GM13976 (cell line): ENCODE measurements at regions not wholly inside any gene's neighbourhood (a gene's known extent, or its start where the extent isn't known, plus 50 kb on each side); places are given as distances from the start of the nearest gene placed in this dataset.
"Not testable (repeated sequence)": the region's sequence is repeated elsewhere in the genome, so short reads cannot be mapped to it uniquely, and the experiment has no call there.

Experiments used
- DNase-seq: peaks from one replicate; pipeline ENCODE4 v3.0.0; 2012; ENCODE audit warnings: low spot score
- in situ Hi-C: fragments of 300-500 bp; cut with MboI; formaldehyde crosslinking; loops from one replicate; pipeline ENCODE4 v1.12.0; 2022; ENCODE audit warnings: low sequenced_read_pairs, mixed read lengths, inconsistent platforms; ENCODE audit not compliant: unreplicated experiment
- TF ChIP-seq, protein P1 (sequence below): IDR thresholded peaks from 2 replicates; pipeline ENCODE4 v1.5.1; 2012; ENCODE audit warnings: borderline replicate concordance, mild to moderate bottlenecking; ENCODE audit not compliant: insufficient read depth; ENCODE audit errors: extremely low read depth, missing control alignments, control extremely low read depth

DNA sequence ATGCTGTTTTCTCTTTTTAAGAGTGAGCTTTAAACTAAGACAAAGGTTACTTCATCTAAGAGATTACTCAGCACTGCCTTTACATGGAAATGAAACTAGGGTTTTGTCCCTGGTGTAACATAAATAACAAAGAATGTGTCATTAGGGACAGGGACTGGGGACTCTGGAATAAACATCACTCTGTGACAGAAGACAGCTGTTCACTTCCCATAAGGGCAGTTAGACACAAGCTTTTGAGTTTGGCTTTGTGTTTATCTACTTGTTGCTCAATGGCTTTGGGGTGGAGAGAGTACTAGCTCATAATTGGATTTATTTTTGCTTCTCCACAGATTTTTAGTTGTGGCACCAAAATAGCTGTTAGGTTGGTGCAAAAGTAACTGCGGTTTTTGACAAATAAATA lies 154.5 kb downstream of the OR4C45 start:
- in situ Hi-C loops, result no loop called here
- DNase-seq, result no peak
- TF ChIP-seq, protein P1, sequence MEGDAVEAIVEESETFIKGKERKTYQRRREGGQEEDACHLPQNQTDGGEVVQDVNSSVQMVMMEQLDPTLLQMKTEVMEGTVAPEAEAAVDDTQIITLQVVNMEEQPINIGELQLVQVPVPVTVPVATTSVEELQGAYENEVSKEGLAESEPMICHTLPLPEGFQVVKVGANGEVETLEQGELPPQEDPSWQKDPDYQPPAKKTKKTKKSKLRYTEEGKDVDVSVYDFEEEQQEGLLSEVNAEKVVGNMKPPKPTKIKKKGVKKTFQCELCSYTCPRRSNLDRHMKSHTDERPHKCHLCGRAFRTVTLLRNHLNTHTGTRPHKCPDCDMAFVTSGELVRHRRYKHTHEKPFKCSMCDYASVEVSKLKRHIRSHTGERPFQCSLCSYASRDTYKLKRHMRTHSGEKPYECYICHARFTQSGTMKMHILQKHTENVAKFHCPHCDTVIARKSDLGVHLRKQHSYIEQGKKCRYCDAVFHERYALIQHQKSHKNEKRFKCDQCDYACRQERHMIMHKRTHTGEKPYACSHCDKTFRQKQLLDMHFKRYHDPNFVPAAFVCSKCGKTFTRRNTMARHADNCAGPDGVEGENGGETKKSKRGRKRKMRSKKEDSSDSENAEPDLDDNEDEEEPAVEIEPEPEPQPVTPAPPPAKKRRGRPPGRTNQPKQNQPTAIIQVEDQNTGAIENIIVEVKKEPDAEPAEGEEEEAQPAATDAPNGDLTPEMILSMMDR, result no peak

DNA sequence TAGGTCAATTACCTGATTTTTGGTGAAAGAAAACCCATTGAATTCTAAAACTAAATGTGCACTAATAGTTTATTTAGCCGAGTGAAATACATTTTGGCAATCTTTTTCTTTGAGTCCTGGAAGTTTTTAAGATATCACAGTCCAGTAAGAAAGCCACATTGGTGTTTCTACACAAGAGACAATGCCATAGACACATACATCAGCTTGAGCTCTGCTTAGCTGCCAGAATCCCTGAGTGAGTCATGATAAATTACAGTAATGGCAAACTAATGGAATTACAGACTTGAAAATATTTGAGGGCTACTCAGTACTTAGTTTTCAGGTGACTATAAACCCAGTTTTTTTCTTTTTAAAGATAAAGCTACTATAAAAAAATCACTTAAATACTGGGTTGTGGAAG lies 155.4 kb downstream of the OR4C45 start:
- in situ Hi-C loops, result no loop called here

DNA sequence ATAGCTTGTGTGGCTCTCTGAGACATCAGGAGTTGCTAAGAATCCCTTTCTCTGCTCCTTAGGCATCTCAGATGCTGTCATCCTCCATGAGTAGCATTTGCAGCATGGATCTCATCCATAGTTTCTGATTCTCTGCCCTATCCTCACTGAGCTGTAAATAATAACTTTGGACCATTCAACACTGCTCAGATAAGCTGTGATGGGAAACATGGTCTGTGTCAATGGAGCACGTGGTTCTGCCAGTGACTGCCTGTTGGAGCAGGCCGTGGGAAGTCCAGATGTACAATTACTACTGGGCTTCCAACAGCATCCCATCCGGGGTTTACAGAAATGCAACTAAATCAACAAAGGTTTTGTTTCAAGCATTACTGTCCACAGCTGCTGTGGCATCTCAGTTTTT lies 160.1 kb downstream of the OR4C45 start:
- DNase-seq, result no peak
- in situ Hi-C loops, result no loop called here
- TF ChIP-seq, protein P1, result no peak

More for the DNA sequence above, 155.4 kb downstream of the OR4C45 start:
- TF ChIP-seq, protein P1, result no peak
- DNase-seq, result no peak

DNA sequence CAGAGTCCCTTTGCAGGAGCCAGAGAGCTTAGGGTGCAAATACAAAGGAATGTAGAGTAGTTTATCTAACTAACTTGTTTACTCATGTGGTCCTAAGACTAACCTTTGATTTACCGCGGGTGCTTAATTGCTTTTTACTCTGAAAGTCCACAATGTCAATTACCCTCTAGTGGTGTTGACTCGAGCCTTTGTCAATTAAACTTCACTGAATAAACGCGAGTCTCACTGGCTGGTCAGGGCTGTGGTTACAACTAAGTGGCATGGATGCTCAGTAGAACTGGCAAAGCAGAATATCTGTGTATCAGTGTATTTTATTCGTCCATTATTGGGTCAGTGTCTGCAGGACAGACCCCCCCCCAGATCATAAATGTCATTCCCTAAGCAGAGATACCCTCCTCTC lies 181.7 kb downstream of the OR4C45 start:
- in situ Hi-C loops, result no loop called here
- TF ChIP-seq, protein P1, result no peak
- DNase-seq, result no peak

DNA sequence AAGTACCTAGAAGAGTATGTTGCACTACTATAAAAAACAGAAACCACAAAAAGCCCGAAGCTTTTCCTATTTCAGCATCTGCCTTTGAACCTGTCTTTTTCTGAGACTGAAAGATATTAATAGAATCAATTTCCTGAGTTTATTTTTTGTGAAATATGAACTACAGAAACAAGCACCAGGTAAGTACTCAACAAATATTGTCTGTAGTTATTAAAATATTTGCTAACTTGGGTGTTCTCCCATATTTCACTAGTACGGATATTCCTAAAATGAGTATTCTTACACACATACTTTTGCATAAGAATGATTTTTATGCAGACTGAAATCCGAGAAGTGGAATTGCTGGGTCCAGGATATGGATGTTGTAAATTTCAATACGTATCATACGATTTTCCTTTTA lies 188.0 kb downstream of the OR4C45 start:
- DNase-seq, result no peak
- in situ Hi-C loops, result no loop called here
- TF ChIP-seq, protein P1, result no peak

DNA sequence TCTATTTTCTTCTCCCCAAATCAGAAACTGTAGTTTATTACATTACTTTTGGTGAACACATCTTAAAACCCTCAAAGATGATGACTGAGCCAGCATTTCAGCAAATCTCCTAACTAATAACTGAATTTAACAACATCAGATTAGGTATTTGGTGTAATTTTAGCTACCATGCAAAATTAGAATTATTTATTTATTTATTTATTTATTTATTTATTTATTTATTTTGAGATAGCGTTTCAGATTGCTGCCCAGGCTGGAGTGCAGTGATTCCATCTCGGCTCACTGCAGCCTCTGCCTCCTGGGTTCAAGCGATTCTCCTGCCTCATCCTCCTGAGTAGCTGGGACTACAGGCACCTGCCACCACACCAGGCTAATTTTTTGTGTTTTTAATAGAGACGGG lies 205.7 kb downstream of the OR4C45 start:
- DNase-seq, in situ Hi-C loops: not testable (repeated sequence)

DNA sequence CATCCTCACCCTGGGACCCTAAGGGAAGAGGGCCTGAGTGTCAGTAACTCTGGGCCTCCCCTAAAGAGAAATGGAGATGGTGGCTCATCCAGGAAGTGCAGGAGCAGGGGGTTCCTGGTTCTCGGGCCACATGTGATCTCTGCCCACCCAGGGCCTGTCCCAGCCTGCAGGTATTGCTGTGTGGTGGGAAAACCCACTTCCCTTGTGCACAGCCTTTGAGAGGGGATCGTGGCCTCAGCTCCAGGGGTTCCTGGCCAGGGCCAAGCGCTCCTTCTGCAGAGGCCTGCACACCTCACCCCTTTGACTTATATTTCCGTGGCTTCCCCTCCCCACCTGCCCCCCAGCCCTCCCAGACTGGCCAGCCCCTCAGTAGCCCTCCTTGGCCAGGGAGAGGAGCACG lies 213.5 kb downstream of the OR4C45 start:
- TF ChIP-seq, protein P1, result no peak
- in situ Hi-C loops, result no loop called here

DNA sequence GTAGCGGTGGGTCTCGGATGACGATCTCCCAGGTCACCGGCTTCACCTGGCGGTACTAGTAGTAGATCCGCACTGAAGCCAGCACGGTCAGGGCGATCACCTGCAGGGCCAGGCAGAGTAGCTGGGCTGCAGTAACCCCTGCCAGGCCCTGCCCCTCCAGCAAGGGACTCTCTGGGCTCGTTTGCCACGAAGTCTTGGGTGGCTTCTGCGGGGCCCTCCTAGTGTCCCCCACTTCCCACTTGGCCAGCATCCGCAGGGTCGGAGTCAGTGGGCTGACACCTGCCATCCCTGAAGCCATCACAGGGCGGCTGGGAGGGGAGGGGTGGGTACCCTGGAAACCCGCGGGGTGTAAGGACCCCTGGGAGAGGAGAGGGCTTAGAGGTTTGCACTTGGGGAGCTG lies 214.0 kb downstream of the OR4C45 start:
- no peak for DNase-seq
- TF ChIP-seq, protein P1, result no peak
- in situ Hi-C loops, result no loop called here

More for the DNA sequence above, 213.5 kb downstream of the OR4C45 start:
- DNase-seq, result no peak
